GM19193 (cell line): ENCODE measurements at regions not wholly inside any gene's neighbourhood (a gene's known extent, or its start where the extent isn't known, plus 50 kb on each side); places are given as distances from the start of the nearest gene placed in this dataset.

Experiments
- POLR2A ChIP-seq: IDR thresholded peaks from 4 replicates; pipeline ENCODE4 v1.6.1; 2011; ENCODE audit not compliant: insufficient read depth, insufficient read length; ENCODE audit errors: extremely low read depth

DNA sequence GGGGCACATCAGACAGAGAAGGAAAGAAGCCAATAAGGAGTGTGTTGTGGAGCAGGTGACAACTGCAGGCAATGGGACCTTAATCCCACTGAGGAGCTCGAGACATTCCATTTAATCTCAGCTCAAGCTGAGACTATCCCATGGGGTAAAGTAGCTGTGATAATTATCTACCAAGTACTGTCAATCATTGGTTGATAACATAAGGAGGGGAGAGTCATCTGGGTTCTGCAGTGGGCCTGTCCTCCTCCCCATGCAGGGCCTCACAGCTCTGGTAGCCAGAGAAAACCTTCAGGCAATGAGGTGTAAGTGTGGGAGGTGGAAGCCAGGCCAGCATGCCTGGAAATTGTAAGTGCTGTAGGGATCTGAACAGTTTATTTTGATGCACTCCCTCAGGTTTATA is 375.0 kb upstream of the ARID1B start:
- no peak for TF ChIP-seq POLR2A

DNA sequence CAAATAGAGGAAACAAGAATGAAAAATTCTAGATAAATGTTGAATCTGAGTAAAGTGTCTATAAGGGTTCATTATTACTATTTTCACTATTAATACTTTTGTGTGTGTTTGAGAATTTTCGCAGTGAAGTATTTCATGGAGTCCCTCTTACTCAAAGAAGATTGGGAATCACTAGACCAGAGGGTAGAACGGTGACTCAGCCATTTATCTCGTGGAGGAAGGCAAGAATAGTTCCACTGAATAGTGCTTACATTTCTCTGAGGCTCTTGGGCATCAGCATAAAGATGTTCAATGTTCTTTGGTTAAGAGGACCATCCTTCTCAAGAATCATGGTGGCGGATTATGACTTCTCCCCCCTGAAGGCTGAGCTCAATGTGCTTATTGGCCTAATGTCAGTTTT is 376.7 kb upstream of the ARID1B start:
- no peak for TF ChIP-seq POLR2A

DNA sequence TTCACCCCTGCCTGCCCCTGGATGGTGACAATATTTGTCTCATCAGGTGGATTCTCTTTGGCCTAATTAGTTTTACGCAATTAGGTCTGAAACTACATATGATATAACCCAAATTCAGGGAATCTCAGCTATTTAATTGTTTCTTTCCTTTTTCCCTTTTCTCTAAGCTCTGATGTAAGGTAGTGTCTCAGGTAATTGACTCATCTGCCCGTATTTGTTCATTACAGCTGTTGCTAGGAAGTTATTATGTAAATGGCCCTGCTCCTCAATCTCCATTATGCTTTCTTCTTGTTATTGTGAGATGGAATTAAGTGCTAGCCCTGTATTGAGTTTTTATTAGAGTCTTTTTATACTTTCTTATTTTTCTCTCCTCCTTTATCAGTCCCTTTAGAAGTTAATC is 378.2 kb upstream of the ARID1B start:
- no peak for TF ChIP-seq POLR2A

DNA sequence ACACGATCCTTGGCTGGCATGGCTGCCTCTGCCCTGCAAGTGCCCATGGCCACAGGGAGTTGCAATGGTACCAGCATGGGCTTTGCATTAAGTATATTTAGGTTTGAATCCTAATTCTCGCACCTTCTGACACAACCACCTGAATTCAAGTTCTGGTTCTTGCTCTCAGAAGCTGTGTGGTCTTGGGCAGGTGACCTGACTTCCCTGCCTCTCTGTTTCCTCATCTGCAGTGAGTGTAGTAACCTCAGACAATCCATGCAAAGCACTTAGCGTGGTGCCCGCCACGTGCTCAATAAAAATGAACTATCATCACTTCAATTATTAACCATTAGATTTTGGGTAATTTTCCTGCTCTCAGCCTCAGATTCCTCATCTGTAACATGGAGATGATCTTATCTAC is 378.8 kb upstream of the ARID1B start:
- TF ChIP-seq POLR2A: no peak

DNA sequence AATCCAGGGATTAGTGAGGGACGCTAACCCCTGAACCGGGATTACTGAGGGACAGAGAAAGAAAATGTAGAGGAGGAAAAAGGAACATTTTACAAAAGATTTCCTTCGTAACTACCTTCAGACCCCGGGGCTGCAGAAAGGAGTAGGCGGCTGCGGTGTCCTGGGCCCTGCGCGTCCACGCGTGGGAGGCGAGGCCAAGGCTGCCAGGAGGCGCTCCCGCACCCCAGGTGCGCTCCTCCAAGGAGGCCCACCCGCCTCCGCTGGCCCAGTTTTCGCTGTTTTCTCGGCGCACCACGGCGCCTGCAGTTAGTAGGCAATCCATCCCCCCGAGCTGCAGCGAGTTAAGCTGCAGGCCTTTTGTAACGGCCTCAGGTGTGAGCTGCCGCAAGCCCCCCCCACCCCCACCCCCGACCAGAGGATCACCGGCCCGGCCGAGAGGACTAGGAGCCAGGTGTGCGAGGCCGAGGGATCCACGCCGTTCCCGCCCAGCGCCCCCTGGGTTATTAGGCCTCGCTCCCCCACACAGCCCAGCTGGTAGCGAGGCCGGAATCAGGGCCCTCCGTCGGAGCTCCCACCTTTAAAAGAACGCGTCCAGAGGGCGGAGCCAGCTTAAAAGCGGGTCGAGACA is 380.3 kb upstream of the ARID1B start:
- no peak for TF ChIP-seq POLR2A

DNA sequence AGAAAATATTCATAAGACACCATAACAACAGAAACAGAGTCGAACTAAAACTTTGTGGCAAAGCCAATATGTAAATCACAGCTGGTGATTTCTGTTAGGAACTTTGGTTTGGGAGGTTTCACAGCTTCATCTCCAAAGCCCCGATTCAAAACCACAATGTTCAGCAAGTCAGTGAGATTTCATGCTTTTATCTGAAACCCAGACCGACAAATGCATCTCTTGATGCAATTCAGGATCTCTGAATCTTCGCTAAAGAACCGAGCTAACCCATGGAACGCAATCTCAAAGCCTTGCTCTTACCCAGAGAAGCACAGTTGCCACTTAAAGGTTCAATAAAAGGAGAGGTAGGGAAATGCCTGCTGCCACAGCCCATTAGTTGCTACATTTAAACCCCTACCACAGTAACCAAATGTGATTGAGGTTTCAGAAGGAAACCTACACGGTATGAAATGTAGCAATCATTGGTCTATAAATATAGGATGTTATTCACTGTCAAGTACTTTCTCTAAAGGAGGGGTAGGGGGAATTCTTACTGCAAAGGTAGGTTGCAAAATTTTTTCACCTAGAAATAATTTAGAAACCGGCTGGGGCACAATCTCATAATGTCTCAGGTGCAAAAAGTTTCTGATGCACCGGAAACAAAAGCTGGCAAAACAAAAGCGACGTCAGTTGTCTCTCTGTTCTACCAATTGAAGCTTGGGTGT is 381.0 kb upstream of the ARID1B start:
- no peak for TF ChIP-seq POLR2A

DNA sequence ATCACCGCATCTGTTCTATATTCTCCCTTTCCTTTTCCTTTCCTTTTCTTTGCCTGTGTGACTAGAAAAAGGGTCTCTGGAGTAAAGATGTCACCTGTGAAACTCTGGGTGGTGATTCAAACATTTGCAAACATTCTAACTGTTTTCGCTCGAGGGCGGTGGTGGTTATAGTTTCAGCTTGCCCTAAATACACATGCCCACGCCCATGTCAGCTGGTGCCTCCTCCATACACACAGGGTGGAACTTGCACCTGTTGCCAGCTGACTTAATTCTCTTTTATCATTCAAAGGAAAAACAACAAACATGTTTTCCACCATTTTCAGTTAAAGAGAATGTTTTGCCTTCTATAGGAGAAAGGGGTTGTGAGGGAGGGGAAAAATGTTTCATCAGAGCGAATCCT is 381.9 kb upstream of the ARID1B start:
- TF ChIP-seq POLR2A: no peak

DNA sequence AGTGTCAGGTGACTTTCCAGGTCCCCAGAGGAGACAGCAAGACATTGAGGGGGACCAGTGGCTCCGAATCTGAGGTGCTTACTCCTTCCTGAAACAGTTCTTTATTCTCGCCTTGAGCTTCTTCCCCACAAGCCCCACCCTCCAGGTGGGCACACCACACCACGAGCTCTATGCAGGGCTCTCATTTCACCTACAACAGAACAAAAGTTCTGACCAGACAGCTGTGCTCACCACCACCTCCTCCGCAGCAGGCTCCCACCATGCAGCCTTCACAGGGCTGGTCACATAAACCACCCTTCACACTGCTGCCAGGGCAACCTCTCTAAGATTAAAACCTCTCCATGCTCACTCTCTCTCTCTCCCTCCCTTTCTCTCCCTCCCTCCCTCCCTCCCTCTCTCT is 384.5 kb upstream of the ARID1B start:
- no peak for TF ChIP-seq POLR2A

DNA sequence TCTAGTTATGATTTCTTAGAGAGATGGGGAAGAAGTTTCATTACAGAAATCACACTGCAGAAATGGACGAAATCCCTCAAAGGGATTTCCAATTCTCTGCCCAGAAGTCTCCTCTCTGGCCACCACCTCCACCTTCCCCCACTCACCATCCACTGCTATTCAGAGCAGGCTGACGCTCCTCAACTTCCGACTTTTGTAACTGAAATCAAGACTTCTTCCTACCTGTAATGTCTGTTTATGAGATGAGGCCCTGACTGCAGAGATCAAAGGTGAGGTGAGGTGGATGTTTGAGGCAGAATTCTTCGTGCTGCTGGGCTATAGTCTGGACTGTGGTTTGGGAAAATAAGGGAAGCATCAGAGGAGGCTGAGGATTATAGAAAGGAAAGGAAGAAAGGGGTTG is 385.2 kb upstream of the ARID1B start:
- TF ChIP-seq POLR2A: no peak

DNA sequence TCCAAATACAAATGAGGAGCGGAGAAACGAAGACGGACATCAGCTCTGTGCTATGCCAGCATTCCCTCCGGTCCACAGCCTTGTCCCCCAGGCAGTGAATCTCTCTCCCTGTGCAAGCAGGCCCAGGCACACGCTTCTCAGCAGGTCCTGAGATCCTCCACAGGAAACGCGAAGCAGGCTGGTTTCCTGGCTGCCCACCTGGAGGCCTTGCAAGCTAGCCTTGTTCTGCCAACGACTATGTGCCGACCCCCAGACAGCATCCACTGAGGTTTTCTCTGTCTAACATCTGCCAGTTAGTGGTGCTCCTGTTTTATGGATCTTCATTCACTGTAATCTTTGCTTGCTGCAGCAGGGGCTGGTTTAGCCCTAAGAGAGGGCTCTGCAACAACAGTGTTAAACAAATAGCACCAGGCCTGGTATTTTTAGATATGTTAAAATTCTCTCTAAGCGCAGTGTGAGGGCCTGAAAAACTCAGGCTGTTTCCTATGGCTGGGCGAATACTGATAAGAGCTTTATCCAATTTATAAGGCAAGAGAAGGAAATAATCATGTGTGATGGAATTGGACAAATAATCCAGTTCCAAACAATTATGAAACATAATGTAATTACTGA is 386.0 kb upstream of the ARID1B start:
- no peak for TF ChIP-seq POLR2A

DNA sequence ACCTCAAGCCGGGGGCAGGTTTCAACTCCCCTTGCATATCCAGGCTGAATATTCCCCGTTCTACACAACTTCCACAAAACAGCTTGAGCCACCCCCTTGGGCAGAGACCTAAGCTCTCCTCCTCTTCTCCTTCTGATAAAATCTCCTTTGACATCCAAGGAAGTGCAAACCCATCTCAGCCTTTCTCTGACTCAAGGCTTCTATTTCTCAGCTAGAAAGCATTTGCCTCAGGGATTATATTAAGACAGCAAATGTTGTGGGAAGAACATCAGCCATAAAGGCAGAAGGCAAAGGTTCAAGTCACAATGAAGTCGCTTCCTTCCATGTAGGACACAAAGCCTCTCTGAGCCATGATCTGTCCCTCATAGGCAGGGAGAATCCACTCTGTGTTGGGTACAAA is 386.6 kb upstream of the ARID1B start:
- no peak for TF ChIP-seq POLR2A

DNA sequence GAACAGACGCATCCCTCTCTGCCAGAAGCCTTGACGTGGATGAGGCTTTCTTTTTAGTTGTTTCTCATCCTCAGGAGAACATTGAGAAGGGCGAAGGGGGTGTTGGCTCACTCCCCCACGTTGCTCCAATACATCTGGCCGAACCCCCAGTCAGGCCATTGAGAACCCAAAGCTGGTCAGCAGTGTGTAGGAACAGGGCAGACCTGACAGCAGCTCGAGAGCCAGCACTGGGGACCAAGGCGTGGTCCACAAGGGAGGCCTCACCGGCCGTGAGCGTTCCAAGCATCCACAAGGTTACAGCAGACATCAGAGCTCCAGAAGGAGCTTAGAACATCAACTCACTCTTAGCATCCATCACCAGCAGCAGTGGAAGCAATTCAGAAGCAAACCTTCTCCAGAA is 387.9 kb upstream of the ARID1B start:
- TF ChIP-seq POLR2A: no peak

DNA sequence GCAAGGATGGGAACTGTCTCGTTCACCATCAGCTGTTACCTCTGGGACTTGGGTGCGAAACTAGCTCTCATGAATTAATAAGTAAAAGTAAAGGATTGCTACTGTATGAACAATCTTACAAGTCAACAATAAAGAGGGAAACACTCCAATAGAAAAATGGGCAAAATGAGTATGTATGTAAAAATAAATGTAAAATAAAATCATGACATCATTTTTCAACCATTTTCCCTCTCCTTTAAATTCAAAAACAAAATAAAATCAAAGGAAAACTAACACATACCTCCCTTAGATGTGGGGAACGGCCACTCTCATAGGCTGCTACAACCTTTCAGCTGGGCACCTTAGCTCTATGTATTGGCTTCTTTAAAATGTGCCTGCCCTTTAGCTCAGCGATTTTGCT is 389.7 kb upstream of the ARID1B start:
- no peak for TF ChIP-seq POLR2A

DNA sequence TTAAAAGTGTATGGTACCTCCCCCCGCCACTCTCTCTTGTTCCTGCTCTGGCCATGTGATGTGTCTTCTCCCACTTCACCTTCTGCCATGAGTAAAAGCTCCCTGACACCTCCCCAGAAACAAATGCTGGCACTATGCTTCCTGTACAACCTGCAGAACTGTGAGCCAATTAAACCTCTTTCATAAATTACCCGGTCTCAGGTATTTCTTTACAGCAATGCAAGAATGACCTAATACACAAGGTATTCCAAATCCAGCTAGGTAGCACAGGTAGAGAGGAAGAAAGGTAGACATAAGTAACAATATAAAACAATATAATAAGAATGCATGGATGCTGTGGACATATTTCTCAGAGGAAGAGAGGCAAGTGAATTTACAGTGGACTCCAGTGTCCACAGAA is 394.1 kb upstream of the ARID1B start:
- TF ChIP-seq POLR2A: no peak

DNA sequence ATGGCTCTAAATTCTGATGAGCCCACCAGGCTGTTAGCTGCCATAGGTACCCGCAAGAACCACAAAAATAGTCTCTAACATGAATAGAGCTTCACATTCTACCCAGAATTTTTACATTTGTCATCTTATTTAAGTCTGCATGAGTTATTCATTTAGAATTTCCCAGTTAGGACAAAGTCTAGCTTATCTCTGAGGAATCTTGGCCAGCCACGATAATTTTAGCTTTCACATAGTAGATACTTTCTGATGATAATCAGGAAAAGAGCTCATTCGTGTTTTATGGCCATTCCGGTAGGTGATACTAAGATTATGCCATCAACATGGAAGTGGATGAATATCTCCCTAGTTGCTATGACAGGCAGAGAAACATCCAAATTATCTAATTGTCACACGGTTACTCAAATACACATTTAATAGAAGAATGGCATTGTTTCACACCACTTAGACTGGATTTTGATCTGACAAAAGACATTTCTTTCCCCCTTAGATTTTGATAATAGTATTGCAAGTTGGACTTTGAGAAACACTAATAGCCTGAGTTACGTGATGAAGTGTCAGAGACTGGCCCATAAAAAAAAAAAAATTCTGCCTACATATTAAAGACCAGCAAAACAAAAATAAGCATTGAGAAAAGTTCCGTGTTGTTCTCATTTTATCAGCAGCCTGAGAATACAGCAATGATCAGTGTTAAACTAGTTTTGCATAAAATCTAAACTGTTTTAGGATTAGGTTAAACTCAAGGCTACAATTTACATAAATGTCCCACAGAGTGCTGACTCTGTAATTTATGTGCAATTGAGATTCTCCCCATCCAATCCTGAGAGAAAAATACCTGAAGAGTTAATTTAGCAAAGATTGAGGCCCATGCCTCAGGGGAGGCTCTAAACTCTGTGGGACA is 397.5 kb upstream of the ARID1B start:
- TF ChIP-seq POLR2A: no peak
